ENCODE measurements at regions not wholly inside any gene's neighbourhood (a gene's known extent, or its start where the extent isn't known, plus 50 kb on each side); places are given as distances from the start of the nearest gene placed in this dataset.

- TF ChIP-seq, protein P1, sequence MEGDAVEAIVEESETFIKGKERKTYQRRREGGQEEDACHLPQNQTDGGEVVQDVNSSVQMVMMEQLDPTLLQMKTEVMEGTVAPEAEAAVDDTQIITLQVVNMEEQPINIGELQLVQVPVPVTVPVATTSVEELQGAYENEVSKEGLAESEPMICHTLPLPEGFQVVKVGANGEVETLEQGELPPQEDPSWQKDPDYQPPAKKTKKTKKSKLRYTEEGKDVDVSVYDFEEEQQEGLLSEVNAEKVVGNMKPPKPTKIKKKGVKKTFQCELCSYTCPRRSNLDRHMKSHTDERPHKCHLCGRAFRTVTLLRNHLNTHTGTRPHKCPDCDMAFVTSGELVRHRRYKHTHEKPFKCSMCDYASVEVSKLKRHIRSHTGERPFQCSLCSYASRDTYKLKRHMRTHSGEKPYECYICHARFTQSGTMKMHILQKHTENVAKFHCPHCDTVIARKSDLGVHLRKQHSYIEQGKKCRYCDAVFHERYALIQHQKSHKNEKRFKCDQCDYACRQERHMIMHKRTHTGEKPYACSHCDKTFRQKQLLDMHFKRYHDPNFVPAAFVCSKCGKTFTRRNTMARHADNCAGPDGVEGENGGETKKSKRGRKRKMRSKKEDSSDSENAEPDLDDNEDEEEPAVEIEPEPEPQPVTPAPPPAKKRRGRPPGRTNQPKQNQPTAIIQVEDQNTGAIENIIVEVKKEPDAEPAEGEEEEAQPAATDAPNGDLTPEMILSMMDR (IDR thresholded peaks at IDR 0.05) = no peak
- no peak for TF ChIP-seq POLR2A (IDR thresholded peaks at IDR 0.05)
These were observed 155.9 kb upstream of the IRX5 start for GRCh38 chr16:54774768-54775167.
